H7 (cell line): ENCODE measurements at regions not wholly inside any gene's neighbourhood (a gene's known extent, or its start where the extent isn't known, plus 50 kb on each side); places are given as distances from the start of the nearest gene placed in this dataset.
"Not testable (repeated sequence)": the region's sequence is repeated elsewhere in the genome, so short reads cannot be mapped to it uniquely, and the experiment has no call there.

Source experiments
- DNase-seq: peaks from one replicate; pipeline ENCODE4 v3.0.0; 2012
- H3K27me3 ChIP-seq: 2 replicates; pipeline ENCODE4 v1.6.0; 2011; ENCODE audit warnings: mild to moderate bottlenecking, low read length; ENCODE audit not compliant: control insufficient read depth, insufficient read depth
- H3K36me3 ChIP-seq: replicated peaks from 2 replicates; pipeline ENCODE4 v1.5.1; 2011; ENCODE audit warnings: low read length; ENCODE audit not compliant: control insufficient read depth, insufficient read depth
- H3K4me3 ChIP-seq: 2 replicates; pipeline ENCODE4 v1.5.1; 2011; ENCODE audit warnings: low read depth, mild to moderate bottlenecking, control low read depth, low read length, moderate library complexity; ENCODE audit not compliant: insufficient read depth

GRCh38 chr11:25408146-25408545 lies 911.3 kb downstream of the LUZP2 start:
- H3K4me3 ChIP-seq, result no peak overlapping the region
- no peak for DNase-seq
- no peaks in the 10 kb centered on the region for H3K27me3 ChIP-seq
- H3K36me3 ChIP-seq, result no peaks in the 10 kb centered on the region

- H3K4me3 ChIP-seq, result no peak overlapping the region
- H3K27me3 ChIP-seq, result no peaks in the 10 kb centered on the region
- no peaks in the 10 kb centered on the region for H3K36me3 ChIP-seq
- DNase-seq, result no peak
Measured at GRCh38 chr11:25415793-25416192, 916.1 kb upstream of the ANO3 start.

- no peaks in the 10 kb centered on the region for H3K36me3 ChIP-seq
- no peak overlapping the region for H3K4me3 ChIP-seq
- no peaks in the 10 kb centered on the region for H3K27me3 ChIP-seq
- DNase-seq, result peak; percentile 3
Measured at GRCh38 chr11:25423436-25424199, 908.3 kb upstream of the ANO3 start.

- Histone ChIP-seq H3K27me3 (no peaks in the 10 kb centered on the region), H3K36me3 (no peaks in the 10 kb centered on the region), H3K4me3 (no peak overlapping the region)
- no peak for DNase-seq
Measured at GRCh38 chr11:25432376-25432775, 899.6 kb upstream of the ANO3 start.

GRCh38 chr11:25435197-25435596 lies 896.7 kb upstream of the ANO3 start:
- H3K27me3 ChIP-seq, result no peaks in the 10 kb centered on the region
- no peak for DNase-seq
- no peak overlapping the region for H3K4me3 ChIP-seq
- H3K36me3 ChIP-seq, result no peaks in the 10 kb centered on the region

GRCh38 chr11:25436326-25436725 lies 895.6 kb upstream of the ANO3 start:
- no peaks in the 10 kb centered on the region for H3K27me3 ChIP-seq
- DNase-seq, result no peak
- no peaks in the 10 kb centered on the region for H3K36me3 ChIP-seq
- no peak overlapping the region for H3K4me3 ChIP-seq

GRCh38 chr11:25441421-25441820 lies 890.5 kb upstream of the ANO3 start:
- DNase-seq, result no peak
- Histone ChIP-seq H3K4me3 (no peak overlapping the region), H3K36me3 (no peaks in the 10 kb centered on the region), H3K27me3 (no peaks in the 10 kb centered on the region)

- no peaks in the 10 kb centered on the region for H3K36me3 ChIP-seq
- no peak overlapping the region for H3K4me3 ChIP-seq
- no peaks in the 10 kb centered on the region for H3K27me3 ChIP-seq
- DNase-seq, result no peak
Measured at GRCh38 chr11:25449091-25449490, 882.8 kb upstream of the ANO3 start.

- Histone ChIP-seq H3K36me3 (no peaks in the 10 kb centered on the region), H3K4me3 (no peak overlapping the region), H3K27me3 (no peaks in the 10 kb centered on the region)
- DNase-seq, result no peak
Measured at GRCh38 chr11:25453471-25453870, 878.5 kb upstream of the ANO3 start.

- H3K36me3 ChIP-seq, result no peaks in the 10 kb centered on the region
- DNase-seq, result no peak
- no peaks in the 10 kb centered on the region for H3K27me3 ChIP-seq
- no peak overlapping the region for H3K4me3 ChIP-seq
Measured at GRCh38 chr11:25456211-25456610, 875.7 kb upstream of the ANO3 start.

GRCh38 chr11:25483915-25484635 lies 847.9 kb upstream of the ANO3 start:
- no peaks in the 10 kb centered on the region for H3K36me3 ChIP-seq
- DNase-seq, result no peak
- H3K27me3 ChIP-seq, result no peaks in the 10 kb centered on the region
- no peak overlapping the region for H3K4me3 ChIP-seq

- no peaks in the 10 kb centered on the region for H3K27me3 ChIP-seq
- no peak for DNase-seq
- no peak overlapping the region for H3K4me3 ChIP-seq
Measured at GRCh38 chr11:25485315-25485714, 846.6 kb upstream of the ANO3 start.

GRCh38 chr11:25486338-25486737 lies 845.6 kb upstream of the ANO3 start:
- H3K4me3 ChIP-seq, H3K27me3 ChIP-seq, H3K36me3 ChIP-seq, DNase-seq: not testable (repeated sequence)

More at GRCh38 chr11:25485315-25485714, 846.6 kb upstream of the ANO3 start:
- H3K36me3 ChIP-seq, result no peaks in the 10 kb centered on the region

- not testable (repeated sequence) for DNase-seq, H3K36me3 ChIP-seq, H3K4me3 ChIP-seq, H3K27me3 ChIP-seq
Measured at GRCh38 chr11:25488176-25488575, 843.8 kb upstream of the ANO3 start.

- DNase-seq, result not testable (repeated sequence)
Measured at GRCh38 chr11:25501426-25501825, 830.5 kb upstream of the ANO3 start.

More at GRCh38 chr11:25501426-25501825, 830.5 kb upstream of the ANO3 start:
- not testable (repeated sequence) for H3K4me3 ChIP-seq, H3K27me3 ChIP-seq, H3K36me3 ChIP-seq
